ENCODE measurements at regions not wholly inside any gene's neighbourhood (a gene's known extent, or its start where the extent isn't known, plus 50 kb on each side); places are given as distances from the start of the nearest gene placed in this dataset.

GRCh38 chr4:14711259-14711658 is 291.0 kb upstream of the CPEB2 start:
- Histone ChIP-seq H3K79me2 (replicated peaks; ENCODE audit: insufficient read depth) (no peaks in the 10 kb centered on the region), H3K4me2 (no peak overlapping the region), H3K27me3 (ENCODE audit: insufficient read depth) (no peaks in the 10 kb centered on the region), H3F3A (replicated peaks; ENCODE audit: low read depth) (no peaks in the 10 kb centered on the region), H3K9me2 (ENCODE audit: insufficient read depth) (peaks cover 2% of the 10 kb centered on the region; the same call in 1 of the 2 replicates), H3K4me3 (no peak overlapping the region), H4K20me1 (replicated peaks; ENCODE audit: insufficient read depth) (no peaks in the 10 kb centered on the region), H3K4me1 (ENCODE audit: insufficient read depth) (peaks cover 3% of the 10 kb centered on the region; the same call in 1 of the 2 replicates), H2AFZ (no peak overlapping the region), H3K36me3 (ENCODE audit: insufficient read depth) (no peaks in the 10 kb centered on the region), H3K27ac (ENCODE audit: low read depth) (no peak overlapping the region)
- Mint-ChIP-seq H3K9me3 (no peaks in the 10 kb centered on the region), H3K27ac (no peak overlapping the region), H3K4me1 (peaks cover 6% of the 10 kb centered on the region; the same call in 2 of the 3 replicates), H3K4me3 (no peak overlapping the region), H3K36me3 (ENCODE audit: low read depth) (no peaks in the 10 kb centered on the region), H3K27me3 (ENCODE audit: insufficient read depth, low read depth, poor library complexity) (no peaks in the 10 kb centered on the region)
- DNase-seq (ENCODE audit: low spot score): no peak
- ATAC-seq: no peak
- TF ChIP-seq, protein P1, sequence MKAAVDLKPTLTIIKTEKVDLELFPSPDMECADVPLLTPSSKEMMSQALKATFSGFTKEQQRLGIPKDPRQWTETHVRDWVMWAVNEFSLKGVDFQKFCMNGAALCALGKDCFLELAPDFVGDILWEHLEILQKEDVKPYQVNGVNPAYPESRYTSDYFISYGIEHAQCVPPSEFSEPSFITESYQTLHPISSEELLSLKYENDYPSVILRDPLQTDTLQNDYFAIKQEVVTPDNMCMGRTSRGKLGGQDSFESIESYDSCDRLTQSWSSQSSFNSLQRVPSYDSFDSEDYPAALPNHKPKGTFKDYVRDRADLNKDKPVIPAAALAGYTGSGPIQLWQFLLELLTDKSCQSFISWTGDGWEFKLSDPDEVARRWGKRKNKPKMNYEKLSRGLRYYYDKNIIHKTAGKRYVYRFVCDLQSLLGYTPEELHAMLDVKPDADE (IDR thresholded peaks at IDR 0.05): no peak
- TF ChIP-seq ZNF331 (CRISPR knock-in tag; IDR thresholded peaks at IDR 0.05; ENCODE audit: low read depth) (no peak), NANOG (IDR thresholded peaks at IDR 0.05; ENCODE audit: borderline replicate concordance) (no peak), CREB1 (CRISPR knock-in tag; IDR thresholded peaks at IDR 0.05; ENCODE audit: low read depth) (no peak), EZH2phosphoT487 (IDR thresholded peaks at IDR 0.05; ENCODE audit: unreplicated experiment) (no peak), JUNB (IDR thresholded peaks at IDR 0.05; ENCODE audit: unreplicated experiment) (no peak), EZH2 (IDR thresholded peaks at IDR 0.05; ENCODE audit: low read depth, unreplicated experiment) (no peak), POLR2AphosphoS5 (IDR thresholded peaks at IDR 0.05; ENCODE audit: low read depth) (no peak), ZNF114 (CRISPR knock-in tag; IDR thresholded peaks at IDR 0.05) (no peak), ZNF462 (CRISPR knock-in tag; IDR thresholded peaks at IDR 0.05) (no peak), STAT1 (IDR thresholded peaks at IDR 0.05; ENCODE audit: unreplicated experiment) (no peak)
- TF ChIP-seq, protein P2, sequence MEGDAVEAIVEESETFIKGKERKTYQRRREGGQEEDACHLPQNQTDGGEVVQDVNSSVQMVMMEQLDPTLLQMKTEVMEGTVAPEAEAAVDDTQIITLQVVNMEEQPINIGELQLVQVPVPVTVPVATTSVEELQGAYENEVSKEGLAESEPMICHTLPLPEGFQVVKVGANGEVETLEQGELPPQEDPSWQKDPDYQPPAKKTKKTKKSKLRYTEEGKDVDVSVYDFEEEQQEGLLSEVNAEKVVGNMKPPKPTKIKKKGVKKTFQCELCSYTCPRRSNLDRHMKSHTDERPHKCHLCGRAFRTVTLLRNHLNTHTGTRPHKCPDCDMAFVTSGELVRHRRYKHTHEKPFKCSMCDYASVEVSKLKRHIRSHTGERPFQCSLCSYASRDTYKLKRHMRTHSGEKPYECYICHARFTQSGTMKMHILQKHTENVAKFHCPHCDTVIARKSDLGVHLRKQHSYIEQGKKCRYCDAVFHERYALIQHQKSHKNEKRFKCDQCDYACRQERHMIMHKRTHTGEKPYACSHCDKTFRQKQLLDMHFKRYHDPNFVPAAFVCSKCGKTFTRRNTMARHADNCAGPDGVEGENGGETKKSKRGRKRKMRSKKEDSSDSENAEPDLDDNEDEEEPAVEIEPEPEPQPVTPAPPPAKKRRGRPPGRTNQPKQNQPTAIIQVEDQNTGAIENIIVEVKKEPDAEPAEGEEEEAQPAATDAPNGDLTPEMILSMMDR (conservative IDR thresholded peaks at IDR 0.05; ENCODE audit: low read depth in 2 of 2): no peak
- TF ChIP-seq, protein P3, sequence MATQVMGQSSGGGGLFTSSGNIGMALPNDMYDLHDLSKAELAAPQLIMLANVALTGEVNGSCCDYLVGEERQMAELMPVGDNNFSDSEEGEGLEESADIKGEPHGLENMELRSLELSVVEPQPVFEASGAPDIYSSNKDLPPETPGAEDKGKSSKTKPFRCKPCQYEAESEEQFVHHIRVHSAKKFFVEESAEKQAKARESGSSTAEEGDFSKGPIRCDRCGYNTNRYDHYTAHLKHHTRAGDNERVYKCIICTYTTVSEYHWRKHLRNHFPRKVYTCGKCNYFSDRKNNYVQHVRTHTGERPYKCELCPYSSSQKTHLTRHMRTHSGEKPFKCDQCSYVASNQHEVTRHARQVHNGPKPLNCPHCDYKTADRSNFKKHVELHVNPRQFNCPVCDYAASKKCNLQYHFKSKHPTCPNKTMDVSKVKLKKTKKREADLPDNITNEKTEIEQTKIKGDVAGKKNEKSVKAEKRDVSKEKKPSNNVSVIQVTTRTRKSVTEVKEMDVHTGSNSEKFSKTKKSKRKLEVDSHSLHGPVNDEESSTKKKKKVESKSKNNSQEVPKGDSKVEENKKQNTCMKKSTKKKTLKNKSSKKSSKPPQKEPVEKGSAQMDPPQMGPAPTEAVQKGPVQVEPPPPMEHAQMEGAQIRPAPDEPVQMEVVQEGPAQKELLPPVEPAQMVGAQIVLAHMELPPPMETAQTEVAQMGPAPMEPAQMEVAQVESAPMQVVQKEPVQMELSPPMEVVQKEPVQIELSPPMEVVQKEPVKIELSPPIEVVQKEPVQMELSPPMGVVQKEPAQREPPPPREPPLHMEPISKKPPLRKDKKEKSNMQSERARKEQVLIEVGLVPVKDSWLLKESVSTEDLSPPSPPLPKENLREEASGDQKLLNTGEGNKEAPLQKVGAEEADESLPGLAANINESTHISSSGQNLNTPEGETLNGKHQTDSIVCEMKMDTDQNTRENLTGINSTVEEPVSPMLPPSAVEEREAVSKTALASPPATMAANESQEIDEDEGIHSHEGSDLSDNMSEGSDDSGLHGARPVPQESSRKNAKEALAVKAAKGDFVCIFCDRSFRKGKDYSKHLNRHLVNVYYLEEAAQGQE (IDR thresholded peaks at IDR 0.05; ENCODE audit: unreplicated experiment): no peak

All from GM23338 (cell line).